Activated CD4-positive, alpha-beta T cell treated with anti-CD3 and anti-CD28 coated beads, Interleukin-2, amount 50 U/mL, for 16 hours (primary cell): ENCODE measurements at regions not wholly inside any gene's neighbourhood (a gene's known extent, or its start where the extent isn't known, plus 50 kb on each side); places are given as distances from the start of the nearest gene placed in this dataset.
"Not testable (repeated sequence)": the region's sequence is repeated elsewhere in the genome, so short reads cannot be mapped to it uniquely, and the experiment has no call there.

ENCODE experiments used
- DNase-seq: peaks from one replicate; pipeline ENCODE4 v3.0.0-alpha.2; 2020

GRCh38 chr15:69876064-69876940 is 221.4 kb downstream of the TLE3 start:
- DNase-seq: no peak

GRCh38 chr15:69879963-69880362 is 217.8 kb downstream of the TLE3 start:
- DNase-seq: not testable (repeated sequence)

GRCh38 chr15:69880571-69881301 is 217.0 kb downstream of the TLE3 start:
- DNase-seq: no peak

- no peak for DNase-seq
These were observed 216.4 kb downstream of the TLE3 start for GRCh38 chr15:69881302-69881670.

DNA sequence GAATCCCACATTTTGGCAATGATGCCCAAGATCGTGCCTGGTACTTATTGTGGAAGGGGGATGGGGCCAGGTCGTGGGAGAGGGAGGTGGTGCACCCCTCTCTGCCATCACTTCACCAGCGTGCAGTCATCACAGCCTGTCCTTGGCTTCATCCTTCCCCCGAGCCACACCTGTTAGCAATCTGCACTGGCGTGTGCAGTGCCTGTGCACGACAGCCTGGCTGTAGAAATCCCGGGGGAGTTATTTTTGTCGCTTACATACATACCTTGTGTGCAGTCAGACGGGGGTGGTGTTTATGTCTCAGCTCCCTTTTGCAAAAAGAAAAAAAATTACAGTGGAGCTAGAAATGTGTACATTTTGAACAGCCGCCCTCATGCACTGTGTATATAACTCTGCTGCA is 216.0 kb downstream of the TLE3 start:
- no peak for DNase-seq

DNA sequence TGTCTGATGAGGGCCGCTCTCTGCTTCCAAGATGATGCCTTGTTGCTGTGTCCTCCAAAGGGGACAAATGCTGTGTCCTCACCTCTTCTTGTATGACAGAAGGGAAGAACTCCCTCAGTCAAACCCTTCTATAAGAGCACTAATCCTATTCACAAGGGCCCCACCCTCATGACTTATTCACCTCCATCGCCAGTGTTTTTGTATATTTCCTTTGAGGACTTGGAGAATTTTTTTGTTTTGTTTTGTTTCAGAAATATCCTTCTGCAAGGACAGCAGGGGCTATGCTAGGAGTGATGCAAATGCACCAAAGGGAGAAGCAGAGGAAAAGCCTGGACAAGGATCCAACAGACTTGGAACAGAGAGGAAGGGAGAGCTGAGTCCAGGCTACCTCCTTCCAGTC is 214.4 kb downstream of the TLE3 start:
- no peak for DNase-seq

DNA sequence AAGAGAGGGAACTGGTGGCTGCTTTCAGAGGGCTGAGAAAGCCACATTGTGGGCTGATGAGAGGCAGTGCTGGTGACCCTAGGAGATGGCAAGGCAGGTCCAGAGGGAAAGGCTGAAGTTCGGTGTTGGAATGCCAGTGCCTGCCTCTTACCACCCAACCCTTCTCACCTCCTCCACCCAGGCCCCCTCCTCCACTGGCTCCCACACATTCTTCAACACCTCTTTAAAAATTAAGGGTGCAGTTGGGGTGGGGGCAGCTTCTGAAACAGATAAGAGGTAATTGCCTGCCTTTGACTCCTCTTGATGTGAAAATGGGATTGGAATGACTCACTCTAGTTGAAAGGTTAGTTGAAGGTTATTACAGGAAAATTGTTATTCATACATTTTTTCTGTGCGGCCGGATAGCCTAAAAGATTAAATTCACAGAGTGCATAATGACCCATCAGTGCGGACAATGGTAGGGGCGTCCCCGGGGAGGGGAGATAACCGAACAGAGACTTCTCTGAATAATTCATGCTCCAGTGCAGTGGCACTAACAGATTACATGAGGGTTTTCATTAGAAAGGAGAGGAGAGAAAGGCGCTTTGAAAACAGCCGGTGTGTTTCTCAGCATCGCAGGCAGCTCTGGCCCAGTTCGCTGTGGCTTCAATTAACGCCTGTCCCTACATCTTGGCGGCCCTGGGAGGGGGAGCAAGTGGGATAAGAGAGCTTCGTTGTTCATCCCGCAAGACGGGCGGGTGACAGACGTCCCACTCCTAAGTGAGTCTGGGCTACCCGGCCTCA is 212.4 kb downstream of the TLE3 start:
- DNase-seq: no peak

DNA sequence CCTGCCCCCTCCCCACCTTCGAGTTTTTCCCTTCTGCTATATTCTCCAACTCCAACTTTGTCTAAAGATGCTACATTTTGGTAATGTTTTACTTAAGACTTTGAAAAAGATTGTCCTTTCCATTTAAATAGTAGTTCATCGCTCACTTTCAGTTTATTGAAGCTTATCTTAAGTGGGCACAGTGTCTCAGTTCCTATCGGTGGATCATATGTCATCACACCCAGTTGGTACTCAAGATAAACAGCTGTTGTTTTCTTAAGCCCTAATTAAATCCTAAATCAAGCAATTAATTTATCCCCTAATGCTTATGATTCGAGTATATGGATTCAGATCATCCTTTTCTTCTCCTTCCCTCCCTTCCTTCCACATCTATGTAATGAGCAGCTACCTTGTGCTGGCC is 210.7 kb downstream of the TLE3 start:
- DNase-seq: no peak

DNA sequence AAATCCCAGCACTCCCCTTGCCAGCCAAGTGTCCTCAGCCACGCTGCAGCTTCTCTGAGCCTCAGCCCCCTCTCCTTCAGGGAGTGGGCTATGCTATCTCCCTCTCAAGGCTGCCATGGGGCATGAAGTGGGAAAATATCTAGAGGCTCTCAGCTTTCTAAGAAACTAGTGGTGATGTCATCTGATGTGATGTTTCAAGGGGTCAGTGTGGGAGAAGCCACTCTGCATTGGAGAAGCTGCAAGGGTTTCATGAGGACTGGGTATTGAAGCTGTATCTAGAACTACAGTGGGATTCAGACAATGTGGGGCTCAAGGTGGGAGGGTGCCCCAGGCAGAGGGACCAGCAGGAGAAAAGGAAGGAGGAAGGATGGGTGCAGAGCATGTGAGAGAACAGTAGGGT is 210.2 kb downstream of the TLE3 start:
- no peak for DNase-seq

- DNase-seq: no peak
These were observed 209.3 kb downstream of the TLE3 start for GRCh38 chr15:69888406-69888805.

DNA sequence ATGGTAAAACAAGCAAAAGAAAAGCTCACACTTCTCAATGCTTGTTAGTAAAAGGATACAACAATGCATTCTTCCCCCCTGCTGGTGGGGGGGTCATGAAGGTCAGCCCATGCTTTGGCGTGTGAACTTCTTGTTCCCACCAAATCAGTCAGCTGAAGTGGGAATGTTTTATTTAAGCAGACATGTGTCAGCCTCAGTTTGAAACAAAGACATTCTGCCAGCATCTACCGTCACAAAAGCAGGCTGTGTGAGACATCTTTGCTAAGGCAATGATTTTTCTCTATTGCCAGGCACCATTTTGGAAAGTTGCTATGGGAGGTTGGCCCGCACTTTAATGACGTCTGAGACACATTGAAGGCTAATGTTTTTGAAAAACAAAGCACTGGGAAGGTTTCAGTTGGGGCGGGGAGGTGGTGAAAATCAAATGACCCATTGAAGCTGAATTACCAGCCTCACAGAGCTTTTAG is 206.6 kb downstream of the TLE3 start:
- DNase-seq: no peak

DNA sequence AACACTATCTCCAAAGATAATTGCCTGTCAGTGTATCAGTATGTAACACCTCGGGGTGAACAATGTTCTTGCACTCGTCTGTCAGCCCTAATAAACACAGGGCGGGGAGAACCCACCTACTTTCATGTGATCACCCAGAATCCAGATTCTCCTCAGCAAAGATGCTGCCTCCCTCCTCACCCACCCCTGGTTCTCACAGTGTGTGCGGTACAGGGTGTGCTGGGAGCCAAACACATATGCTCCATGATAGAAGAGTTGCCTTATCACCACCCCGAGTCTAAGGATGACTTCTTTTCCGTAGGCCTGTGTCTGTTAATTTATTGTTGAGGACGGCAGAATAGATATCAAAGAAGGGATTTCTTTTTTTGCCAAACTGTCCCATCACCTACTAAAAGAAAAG is 206.1 kb downstream of the TLE3 start:
- DNase-seq: no peak

DNA sequence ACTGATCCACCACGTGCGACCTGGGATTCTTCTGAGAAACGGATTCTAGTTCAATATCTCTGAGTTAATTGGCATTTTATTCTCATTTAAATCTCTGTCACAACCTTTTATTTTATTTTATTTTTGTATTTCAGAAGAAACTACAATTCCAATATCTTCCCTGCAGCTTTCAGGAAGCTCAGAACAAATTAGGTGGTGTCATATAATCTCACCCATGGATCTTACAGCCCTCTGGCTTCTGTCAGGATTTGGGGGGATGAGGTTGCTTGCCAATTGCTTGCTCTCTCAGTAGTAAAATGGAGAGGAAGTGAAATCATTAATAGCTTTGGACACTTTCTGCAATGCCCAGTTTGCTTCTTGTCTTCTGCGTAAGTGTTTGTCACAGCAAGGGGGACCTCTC is 205.4 kb downstream of the TLE3 start:
- no peak for DNase-seq

- no peak for DNase-seq
These were observed 204.6 kb downstream of the TLE3 start for GRCh38 chr15:69893086-69893485.

DNA sequence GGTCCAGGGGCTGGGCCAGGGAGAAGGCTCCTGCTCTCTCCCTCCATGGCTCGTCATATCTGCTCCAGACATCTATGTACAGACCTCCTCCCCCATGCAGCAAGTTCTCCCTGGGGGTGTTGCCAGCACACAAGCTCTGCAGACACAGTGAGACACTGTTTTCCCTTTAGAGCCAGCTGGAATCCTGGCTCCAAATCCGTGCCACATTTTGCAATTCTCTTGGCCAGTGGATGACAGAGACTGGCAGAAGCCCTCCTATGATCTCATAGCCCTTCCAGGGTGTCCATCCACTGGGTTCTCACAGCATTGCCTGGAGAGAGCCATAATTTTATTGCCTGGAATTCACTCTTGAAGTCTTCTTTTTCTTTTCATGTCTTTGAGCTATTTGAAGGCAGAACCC is 203.9 kb downstream of the TLE3 start:
- DNase-seq: no peak

- DNase-seq: no peak
These were observed 202.5 kb downstream of the TLE3 start for GRCh38 chr15:69895202-69895601.

- no peak for DNase-seq
These were observed 201.1 kb downstream of the TLE3 start for GRCh38 chr15:69896606-69897005.

DNA sequence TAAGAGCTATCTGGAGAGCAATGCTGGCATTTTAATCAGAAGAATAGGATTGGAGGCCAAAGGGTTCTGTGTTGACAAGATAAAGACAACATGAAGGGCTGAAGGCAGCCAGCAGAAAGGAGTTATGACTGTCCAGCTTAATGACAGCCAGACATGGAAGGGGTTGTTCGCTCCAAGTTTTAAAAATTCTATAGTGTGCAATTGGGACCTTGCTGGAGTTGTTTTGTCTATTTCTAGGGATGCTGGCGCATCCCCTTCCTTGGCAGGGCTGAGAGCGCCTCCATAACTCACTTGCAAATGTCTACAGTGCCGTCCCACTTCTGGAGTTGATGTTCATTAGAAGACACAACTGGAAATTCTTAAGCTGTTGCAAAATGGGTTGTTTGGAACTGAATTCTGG is 200.7 kb downstream of the TLE3 start:
- DNase-seq: no peak

- no peak for DNase-seq
These were observed 200.1 kb downstream of the TLE3 start for GRCh38 chr15:69897471-69898237.

- no peak for DNase-seq
These were observed 199.5 kb downstream of the TLE3 start for GRCh38 chr15:69898243-69898642.

DNA sequence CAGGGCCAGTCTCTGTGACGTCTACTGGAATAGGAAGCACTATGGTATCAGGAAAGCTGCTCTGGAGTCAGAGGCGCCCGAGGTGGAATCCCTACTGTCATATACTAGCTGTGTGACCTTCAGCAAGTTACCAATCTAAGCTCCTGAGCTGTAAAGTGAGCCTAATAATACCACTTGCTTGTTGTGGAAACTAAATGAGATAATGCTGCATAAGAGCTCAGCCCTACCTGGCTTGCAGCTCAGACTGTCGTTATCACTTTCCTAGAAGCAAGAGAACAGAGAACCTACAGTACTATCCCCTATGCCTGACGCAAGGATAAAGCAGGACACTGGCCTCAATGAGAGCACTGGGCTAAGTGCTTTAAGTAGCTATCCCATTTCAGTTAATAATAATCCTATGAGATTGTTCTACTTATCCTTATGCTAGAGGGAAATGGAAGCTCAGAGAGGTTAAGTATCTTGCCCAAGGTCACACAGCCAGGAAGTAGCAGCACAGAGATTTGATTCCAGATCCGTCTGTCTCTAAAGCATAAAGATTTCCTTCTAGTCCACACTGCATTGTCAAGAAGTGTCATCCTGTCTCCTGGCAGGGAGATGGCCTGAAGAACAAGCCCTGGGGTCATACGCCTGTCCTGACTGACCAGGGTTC is 195.2 kb downstream of the TLE3 start:
- no peak for DNase-seq
